H1 (cell line): ENCODE measurements at regions not wholly inside any gene's neighbourhood (a gene's known extent, or its start where the extent isn't known, plus 50 kb on each side); places are given as distances from the start of the nearest gene placed in this dataset.

Experiments
- CTCF ChIA-PET: fragments of 300-600 bp; sonication (Branson Sonifier 250); formaldehyde crosslinking; loops from one replicate; lab custom pipeline; 2021; ENCODE audit not compliant: partially characterized antibody; lab: Charles Lee
- POLR2A ChIA-PET: fragments of 300-600 bp; sonication (Branson Sonifier 250); formaldehyde crosslinking; loops from one replicate; lab custom pipeline; 2021; ENCODE audit warnings: inconsistent platforms; ENCODE audit not compliant: partially characterized antibody; lab: Charles Lee
- DNase-seq, 2 experiments: peaks; one replicate each; pipeline versions ENCODE4 v3.0.0 to v3.0.0-alpha.2; 2010 to 2022; ENCODE audit warnings: low spot score in 2 of 2, low read depth in 1 of 2, mixed read lengths in 1 of 2
- FAIRE-seq: peaks from 2 replicates; lab custom pipeline; 2011; peaks lifted over from hg19 to GRCh38; lab: Jason Lieb, UNC
- H2AFZ ChIP-seq: 2 replicates; pipeline ENCODE4 v1.8.1; 2012; ENCODE audit warnings: low read length, inconsistent platforms
- H2AK5ac ChIP-seq: 2 replicates; pipeline ENCODE4 v1.6.1; 2013; ENCODE audit warnings: low read depth, low read length
- H2BK120ac ChIP-seq: replicated peaks from 2 replicates; pipeline ENCODE3; 2013; ENCODE audit warnings: low read depth, low read length, inconsistent platforms
- H2BK12ac ChIP-seq: 2 replicates; pipeline ENCODE4 v1.6.1; 2013; ENCODE audit warnings: low read depth, low read length
- H2BK15ac ChIP-seq: 2 replicates; pipeline ENCODE4 v1.6.1; 2013; ENCODE audit warnings: low read length
- H2BK20ac ChIP-seq: 2 replicates; pipeline ENCODE4 v1.6.1; 2013; ENCODE audit warnings: low read length
- H2BK5ac ChIP-seq: 2 replicates; pipeline ENCODE4 v1.6.1; 2013; ENCODE audit warnings: low read depth, low read length
- H3K14ac ChIP-seq: 2 replicates; pipeline ENCODE4 v1.6.1; 2013; ENCODE audit warnings: inconsistent platforms; ENCODE audit not compliant: insufficient read length
- H3K18ac ChIP-seq: 2 replicates; pipeline ENCODE4 v1.6.1; 2013; ENCODE audit warnings: low read length; ENCODE audit errors: extremely low read depth
- H3K23ac ChIP-seq: 2 replicates; pipeline ENCODE4 v1.6.1; 2013; ENCODE audit warnings: inconsistent platforms; ENCODE audit not compliant: insufficient read length
- H3K23me2 ChIP-seq: 2 replicates; pipeline ENCODE4 v1.6.1; 2013; ENCODE audit warnings: low read depth, low read length
- H3K27ac ChIP-seq: 2 replicates; pipeline ENCODE4 v1.6.1; 2011; ENCODE audit warnings: low read depth, low read length, inconsistent platforms
- H3K27me3 ChIP-seq, 4 experiments: replicated peaks in 1 of 4; 1 replicate in 1 of 4; 2 replicates in 3 of 4; pipeline versions ENCODE4 v1.6.1 to v1.8.1; 2011 to 2013; ENCODE audit warnings: low read length in 3 of 4, mild to moderate bottlenecking in 3 of 4, inconsistent platforms in 2 of 4, mixed read lengths in 2 of 4, moderate library complexity in 1 of 4; ENCODE audit not compliant: control insufficient read depth in 3 of 4, insufficient read depth in 3 of 4; ENCODE audit errors: extremely low read depth in 1 of 4
- H3K36me3 ChIP-seq, 4 experiments: 2 replicates each; pipeline versions ENCODE4 v1.6.1 to v1.8.1; 2011 to 2013; ENCODE audit warnings: mild to moderate bottlenecking in 4 of 4, low read length in 3 of 4, moderate library complexity in 2 of 4, control low read depth in 1 of 4, inconsistent platforms in 1 of 4; ENCODE audit not compliant: insufficient read depth in 4 of 4, control insufficient read depth in 2 of 4
- H3K4ac ChIP-seq: replicated peaks from 2 replicates; pipeline ENCODE3; 2013; ENCODE audit warnings: low read length, low read depth, mixed read lengths, inconsistent platforms; ENCODE audit not compliant: insufficient read length
- H3K4me1 ChIP-seq, 4 experiments: replicated peaks in 1 of 4; 1 replicate in 1 of 4; 2 replicates in 3 of 4; pipeline versions ENCODE4 v1.6.1 to v1.8.1; 2011 to 2013; ENCODE audit warnings: low read length in 3 of 4, inconsistent platforms in 2 of 4, mixed read lengths in 1 of 4; ENCODE audit not compliant: insufficient read depth in 4 of 4, control insufficient read depth in 3 of 4
- H3K4me2 ChIP-seq, 2 experiments: 2 replicates each; pipeline versions ENCODE4 v1.6.1 to v1.8.1; 2011 to 2013; ENCODE audit warnings: low read depth in 2 of 2, low read length in 2 of 2, control low read depth in 1 of 2, inconsistent platforms in 1 of 2, mild to moderate bottlenecking in 1 of 2; ENCODE audit not compliant: insufficient read depth in 1 of 2
- H3K4me3 ChIP-seq, 4 experiments: fragments of 200-600, 300-600 bp in 1 of 4; sonication (generic), shearing (Covaris generic), sonication (Bioruptor Twin) in 1 of 4; 2 replicates each; pipeline versions ENCODE4 v1.5.1 to v1.8.1; 2011 to 2016; ENCODE audit warnings: low read length in 4 of 4, low read depth in 3 of 4, control low read depth in 2 of 4, inconsistent platforms in 2 of 4, mild to moderate bottlenecking in 2 of 4, mixed read lengths in 1 of 4, moderate library complexity in 1 of 4; ENCODE audit not compliant: insufficient read depth in 2 of 4; ENCODE audit errors: extremely low read depth in 1 of 4
- H3K56ac ChIP-seq: replicated peaks from 2 replicates; pipeline ENCODE3; 2013; ENCODE audit warnings: low read depth, mild to moderate bottlenecking, mixed read lengths, low read length, inconsistent platforms; ENCODE audit not compliant: insufficient read length
- H3K79me1 ChIP-seq: 2 replicates; pipeline ENCODE4 v1.6.1; 2013; ENCODE audit warnings: low read depth, low read length, control low read depth
- H3K79me2 ChIP-seq, 2 experiments: 2 replicates each; pipeline versions ENCODE4 v1.6.1 to v1.8.1; 2012 to 2013; ENCODE audit warnings: low read length in 2 of 2, mild to moderate bottlenecking in 2 of 2, inconsistent platforms in 1 of 2; ENCODE audit not compliant: insufficient read depth in 2 of 2, control insufficient read depth in 1 of 2
- H3K9ac ChIP-seq, 4 experiments: replicated peaks in 1 of 4; 1 replicate in 1 of 4; 2 replicates in 3 of 4; pipeline versions ENCODE4 v1.6.1 to v1.8.1; 2011 to 2013; ENCODE audit warnings: low read depth in 3 of 4, low read length in 3 of 4, control low read depth in 2 of 4, mild to moderate bottlenecking in 2 of 4, moderate library complexity in 2 of 4, inconsistent platforms in 1 of 4; ENCODE audit errors: extremely low read depth in 1 of 4
- H3K9me3 ChIP-seq, 2 experiments: 2 replicates each; pipeline versions ENCODE4 v1.6.1 to v1.8.1; 2012 to 2013; ENCODE audit warnings: mild to moderate bottlenecking in 2 of 2, moderate library complexity in 2 of 2, control low read depth in 1 of 2, inconsistent platforms in 1 of 2, low read depth in 1 of 2, low read length in 1 of 2, mixed read lengths in 1 of 2; ENCODE audit not compliant: insufficient read depth in 2 of 2
- H4K20me1 ChIP-seq, 2 experiments: replicated peaks in 1 of 2; 2 replicates each; pipeline versions ENCODE3 to v1.8.1; 2011 to 2013; ENCODE audit warnings: inconsistent platforms in 2 of 2, low read length in 2 of 2, mild to moderate bottlenecking in 1 of 2; ENCODE audit not compliant: insufficient read depth in 2 of 2, control insufficient read depth in 1 of 2
- H4K5ac ChIP-seq: 2 replicates; pipeline ENCODE4 v1.6.1; 2013; ENCODE audit warnings: low read length, low read depth, mixed read lengths, inconsistent platforms; ENCODE audit not compliant: insufficient read length
- H4K8ac ChIP-seq: 2 replicates; pipeline ENCODE4 v1.8.0; 2013; ENCODE audit warnings: mild to moderate bottlenecking, moderate library complexity, low read length, inconsistent platforms; ENCODE audit not compliant: insufficient read depth; ENCODE audit errors: extremely low read depth
- H4K91ac ChIP-seq: replicated peaks from 2 replicates; pipeline ENCODE3; 2013; ENCODE audit warnings: low read length, mixed read lengths, inconsistent platforms; ENCODE audit not compliant: insufficient read length
- CREB1 ChIP-seq: IDR thresholded peaks from 2 replicates; pipeline ENCODE4 v1.6.1; 2012; ENCODE audit warnings: inconsistent platforms
- EP300 ChIP-seq, 2 experiments: IDR thresholded peaks; 1 replicate in 1 of 2; 2 replicates in 1 of 2; pipeline ENCODE4 v1.6.1; 2011 to 2012; ENCODE audit warnings: low read depth in 2 of 2, low read length in 2 of 2, mild to moderate bottlenecking in 2 of 2, borderline replicate concordance in 1 of 2, inconsistent platforms in 1 of 2, moderate library complexity in 1 of 2
- FOSL1 ChIP-seq: IDR thresholded peaks from 2 replicates; pipeline ENCODE4 v1.6.1; 2011; ENCODE audit warnings: mild to moderate bottlenecking, low read depth, low read length, moderate library complexity; ENCODE audit not compliant: insufficient read depth
- MAX ChIP-seq: IDR thresholded peaks from 2 replicates; pipeline ENCODE4 v1.6.1; 2012; ENCODE audit warnings: inconsistent platforms
- POLR2AphosphoS5 ChIP-seq: IDR thresholded peaks from 2 replicates; pipeline ENCODE4 v1.6.1; 2011; ENCODE audit warnings: low read depth, low read length
- SIRT6 ChIP-seq: IDR thresholded peaks from one replicate; pipeline ENCODE4 v1.7.1; 2012; ENCODE audit warnings: low read length, inconsistent platforms
- SRF ChIP-seq: IDR thresholded peaks from 2 replicates; pipeline ENCODE4 v1.6.1; 2011; ENCODE audit warnings: mild to moderate bottlenecking, low read depth, low read length, moderate library complexity
- TAF1 ChIP-seq: IDR thresholded peaks from 2 replicates; pipeline ENCODE4 v1.6.1; 2011; ENCODE audit warnings: mild to moderate bottlenecking, low read depth, low read length
- YY1 ChIP-seq: IDR thresholded peaks from 2 replicates; pipeline ENCODE4 v1.6.1; 2011; ENCODE audit warnings: low read depth, mild to moderate bottlenecking, low read length
- ZNF274 ChIP-seq: IDR thresholded peaks from 2 replicates; pipeline ENCODE4 v1.7.0; 2012; ENCODE audit warnings: low read length, borderline replicate concordance; ENCODE audit errors: extremely low read depth
- WGBS, 2 experiments: shearing (Covaris generic) in 1 of 2; methylation state at CpG; one replicate each; pipeline versions ENCODE4 v1.1.6 to v1.1.7; 2013 to 2015; ENCODE audit warnings: low lambda C conversion rate in 2 of 2, mixed read lengths in 2 of 2, inconsistent platforms in 1 of 2, low coverage in 1 of 2, missing lambda C conversion rate in 1 of 2; ENCODE audit not compliant: insufficient replicate concordance in 2 of 2, insufficient coverage in 1 of 2, insufficient read length in 1 of 2; ENCODE audit errors: extremely low coverage in 1 of 2, missing lambda C conversion rate in 1 of 2; 5-methylcytosine and 5-hydroxymethylcytosine counted together

- H3K27me3 ChIP-seq = no peaks in the 10 kb centered on the region
- H2AFZ ChIP-seq = no peak overlapping the region
- H3K23ac ChIP-seq = no peak overlapping the region
- TF ChIP-seq CREB1 (no peak), ZNF274 (no peak), SIRT6 (no peak), SRF (no peak), TAF1 (no peak), FOSL1 (no peak), MAX (no peak), YY1 (no peak), EP300 (IDR thresholded peaks at IDR 0.05; ENCODE audit: borderline replicate concordance in 1 of 2, low read depth in 2 of 2, low read length in 2 of 2) (no peak), POLR2AphosphoS5 (no peak)
- TF ChIP-seq, all 59 proteins: peak for 0
- no peak overlapping the region for H2BK12ac ChIP-seq
- no peak overlapping the region for H3K4me2 ChIP-seq
- no peak overlapping the region for H3K4ac ChIP-seq
- no peak for FAIRE-seq
- no peak overlapping the region for H4K8ac ChIP-seq
- H4K91ac ChIP-seq = no peak overlapping the region
- H3K79me2 ChIP-seq = no peaks in the 10 kb centered on the region
- no peak overlapping the region for H3K18ac ChIP-seq
- H3K9me3 ChIP-seq = no peaks in the 10 kb centered on the region
- H3K4me1 ChIP-seq = no peaks in the 10 kb centered on the region
- no peak overlapping the region for H2BK120ac ChIP-seq
- no peak overlapping the region for H3K27ac ChIP-seq
- H3K79me1 ChIP-seq = no peaks in the 10 kb centered on the region
- no peaks in the 10 kb centered on the region for H3K23me2 ChIP-seq
- CTCF ChIA-PET = interaction anchor here (0.6 to 1.9 kb wide), 11 partner anchors 8 to 859 kb away, joined by 3 to 8 read pairs (median 4); no protein-coding TSS in a partner anchor
- DNase-seq = no peak
- no peak overlapping the region for H3K56ac ChIP-seq
- WGBS, 2 experiments = 95% methylated on average over 3 of the region's 3 CpGs; no CpG with 5 or more reads in 1 of the 2 experiments
- no peak overlapping the region for H2AK5ac ChIP-seq
- no peak overlapping the region for H3K4me3 ChIP-seq
- no peak overlapping the region for H2BK15ac ChIP-seq
- POLR2A ChIA-PET = no interaction called here
- no peak overlapping the region for H3K9ac ChIP-seq
- no peaks in the 10 kb centered on the region for H4K20me1 ChIP-seq
- H2BK5ac ChIP-seq = no peak overlapping the region
- H2BK20ac ChIP-seq = no peak overlapping the region
- H3K14ac ChIP-seq = no peak overlapping the region
- no peak overlapping the region for H4K5ac ChIP-seq
- H3K36me3 ChIP-seq = no peaks in the 10 kb centered on the region
Observed at GRCh38 chr5:145345511-145346287, 489.4 kb downstream of the PRELID2 start.
